Nephron (organoid): ENCODE measurements at regions not wholly inside any gene's neighbourhood (a gene's known extent, or its start where the extent isn't known, plus 50 kb on each side); places are given as distances from the start of the nearest gene placed in this dataset.
A peak's percentile ranks its signal among the peaks of the same experiment; 100 is the strongest.
"Not testable (repeated sequence)": the region's sequence is repeated elsewhere in the genome, so short reads cannot be mapped to it uniquely, and the experiment has no call there.

ENCODE experiments used
- H3K27ac Mint-ChIP-seq, 3 experiments: 2 replicates each; pipeline ENCODE4 v1.8.0; 2020; ENCODE audit warnings: mixed read lengths in 3 of 3, mild to moderate bottlenecking in 2 of 3, moderate library complexity in 1 of 3
- H3K27me3 Mint-ChIP-seq: 2 replicates; pipeline ENCODE4 v1.8.0; 2021; ENCODE audit warnings: low read depth, mild to moderate bottlenecking, moderate library complexity, mixed read lengths
- H3K36me3 Mint-ChIP-seq: 2 replicates; pipeline ENCODE4 v1.8.0; 2020; ENCODE audit warnings: low read depth, mixed read lengths
- H3K4me1 Mint-ChIP-seq: 2 replicates; pipeline ENCODE4 v1.8.0; 2020; ENCODE audit warnings: mixed read lengths
- H3K4me3 Mint-ChIP-seq, 3 experiments: 2 replicates each; pipeline ENCODE4 v1.8.0; 2020; ENCODE audit warnings: mild to moderate bottlenecking in 3 of 3, mixed read lengths in 3 of 3, moderate library complexity in 2 of 3
- H3K9me3 Mint-ChIP-seq: 2 replicates; pipeline ENCODE4 v1.8.0; 2020; ENCODE audit warnings: mixed read lengths
- CTCF ChIP-seq, 3 experiments: fragments of 200-600 bp; sonication (generic); IDR thresholded peaks; one replicate each; pipeline ENCODE4 v1.5.0; 2021; ENCODE audit warnings: antibody characterized with exemption in 3 of 3; ENCODE audit not compliant: unreplicated experiment in 3 of 3

GRCh38 chr20:40276301-40276700, 412.7 kb downstream of the MAFB start:
- Mint-ChIP-seq H3K27ac (peak overlapping the region; percentile 24 to 46 (median 44)), H3K36me3 (no peaks in the 10 kb centered on the region), H3K4me3 (no peak overlapping the region), H3K27me3 (peaks cover 18% of the 10 kb centered on the region), H3K4me1 (peaks cover 33% of the 10 kb centered on the region), H3K9me3 (no peaks in the 10 kb centered on the region)
- TF ChIP-seq CTCF (IDR thresholded peaks at IDR 0.05; ENCODE audit: unreplicated experiment in 3 of 3): no peak

GRCh38 chr20:40275738-40276137, 413.3 kb downstream of the MAFB start:
- TF ChIP-seq CTCF (IDR thresholded peaks at IDR 0.05; ENCODE audit: unreplicated experiment in 3 of 3): no peak
- Mint-ChIP-seq H3K27me3 (peaks cover 18% of the 10 kb centered on the region), H3K4me3 (no peak overlapping the region), H3K4me1 (peaks cover 33% of the 10 kb centered on the region), H3K27ac (peak overlapping the region; percentile 12 to 75 (median 72)), H3K9me3 (no peaks in the 10 kb centered on the region), H3K36me3 (no peaks in the 10 kb centered on the region)

DNA sequence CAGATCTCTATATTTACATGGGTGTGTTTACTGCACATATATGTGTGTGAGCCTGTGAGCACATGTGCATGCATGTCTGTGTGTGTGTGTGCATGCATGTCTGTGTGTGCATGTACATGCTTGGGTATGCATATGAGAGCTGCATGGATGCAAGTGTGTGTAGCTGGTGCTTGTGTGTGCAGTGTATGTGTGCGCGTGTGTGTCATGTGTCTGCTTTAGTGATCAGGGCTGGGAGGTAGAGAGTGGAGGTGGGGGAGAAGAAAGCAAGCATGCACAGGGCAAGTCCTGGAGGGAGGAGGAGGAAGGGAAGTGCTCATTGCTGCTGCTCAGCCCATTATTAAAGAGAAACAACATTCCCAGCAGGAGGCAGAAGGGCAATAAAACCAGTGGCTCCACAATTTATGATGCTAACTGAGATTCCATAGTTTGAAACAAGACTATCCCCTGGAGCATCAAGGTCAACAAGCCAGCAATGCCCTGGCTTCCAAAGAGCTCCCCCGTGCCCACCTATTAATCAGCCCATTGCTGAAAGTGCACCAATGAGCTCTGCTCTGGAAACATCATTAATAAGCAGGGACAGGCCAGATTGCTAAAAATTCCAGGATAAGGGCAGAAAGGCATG, 414.0 kb downstream of the MAFB start:
- no peaks in the 10 kb centered on the region for H3K36me3 Mint-ChIP-seq
- H3K4me1 Mint-ChIP-seq: peaks cover 28% of the 10 kb centered on the region
- no peaks in the 10 kb centered on the region for H3K9me3 Mint-ChIP-seq
- TF ChIP-seq CTCF (IDR thresholded peaks at IDR 0.05; ENCODE audit: unreplicated experiment in 3 of 3): no peak
- H3K4me3 Mint-ChIP-seq: peak overlapping the region; percentile 0 to 6 (median 1)
- peaks cover 18% of the 10 kb centered on the region for H3K27me3 Mint-ChIP-seq
- H3K27ac Mint-ChIP-seq: peak overlapping the region; percentile 7 to 75 (median 12)

- Mint-ChIP-seq H3K4me3 (peak overlapping the region in 1 of 3 experiments; percentile 0), H3K27me3 (peaks cover 43% of the 10 kb centered on the region)
- not testable (repeated sequence) for H3K4me1 Mint-ChIP-seq, H3K9me3 Mint-ChIP-seq, H3K27ac Mint-ChIP-seq, H3K36me3 Mint-ChIP-seq
These were observed 419.8 kb downstream of the MAFB start for GRCh38 chr20:40269274-40269673.

DNA sequence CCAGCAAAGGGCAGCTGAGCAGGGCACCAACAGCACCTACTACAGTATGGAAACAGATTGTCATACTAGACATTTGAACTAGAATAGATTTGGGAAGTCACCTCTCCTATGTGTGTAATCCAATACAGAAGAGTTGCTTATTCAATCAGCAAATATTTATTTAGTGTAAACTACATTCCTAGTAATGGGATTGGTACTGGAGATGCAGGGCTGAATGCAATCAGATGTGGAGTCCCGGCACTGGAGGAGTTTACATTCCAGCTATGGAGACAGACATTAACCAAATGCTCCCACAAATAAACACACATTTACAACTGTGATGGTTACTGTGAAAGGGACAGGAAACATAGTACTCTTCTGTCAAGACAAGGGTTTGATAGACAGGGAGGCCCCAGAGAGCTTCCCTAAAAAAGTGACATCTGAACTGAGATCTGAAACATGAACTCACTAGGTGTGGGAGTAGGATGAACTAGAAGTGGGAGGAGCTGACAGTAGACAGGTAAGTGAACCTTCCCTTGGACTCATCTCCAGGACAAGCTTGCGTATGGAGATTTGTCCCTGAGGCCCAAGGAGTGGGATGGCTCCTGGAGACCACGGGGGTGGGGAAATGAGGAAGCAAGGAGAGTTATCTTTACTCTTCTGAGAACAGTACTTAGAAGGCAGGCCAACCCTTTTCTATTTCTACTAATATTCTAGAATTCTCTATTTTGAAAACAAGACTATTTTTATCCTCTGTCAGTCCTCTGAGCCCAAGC, 420.5 kb downstream of the MAFB start:
- H3K9me3 Mint-ChIP-seq: no peaks in the 10 kb centered on the region
- no peaks in the 10 kb centered on the region for H3K36me3 Mint-ChIP-seq
- TF ChIP-seq CTCF (IDR thresholded peaks at IDR 0.05; ENCODE audit: unreplicated experiment in 3 of 3): no peak
- H3K4me3 Mint-ChIP-seq: peak overlapping the region in 1 of 3 experiments; percentile 8
- peak overlapping the region; percentile 11 to 29 (median 19) for H3K27ac Mint-ChIP-seq
- H3K27me3 Mint-ChIP-seq: peaks cover 43% of the 10 kb centered on the region
- peaks cover 5% of the 10 kb centered on the region for H3K4me1 Mint-ChIP-seq

DNA sequence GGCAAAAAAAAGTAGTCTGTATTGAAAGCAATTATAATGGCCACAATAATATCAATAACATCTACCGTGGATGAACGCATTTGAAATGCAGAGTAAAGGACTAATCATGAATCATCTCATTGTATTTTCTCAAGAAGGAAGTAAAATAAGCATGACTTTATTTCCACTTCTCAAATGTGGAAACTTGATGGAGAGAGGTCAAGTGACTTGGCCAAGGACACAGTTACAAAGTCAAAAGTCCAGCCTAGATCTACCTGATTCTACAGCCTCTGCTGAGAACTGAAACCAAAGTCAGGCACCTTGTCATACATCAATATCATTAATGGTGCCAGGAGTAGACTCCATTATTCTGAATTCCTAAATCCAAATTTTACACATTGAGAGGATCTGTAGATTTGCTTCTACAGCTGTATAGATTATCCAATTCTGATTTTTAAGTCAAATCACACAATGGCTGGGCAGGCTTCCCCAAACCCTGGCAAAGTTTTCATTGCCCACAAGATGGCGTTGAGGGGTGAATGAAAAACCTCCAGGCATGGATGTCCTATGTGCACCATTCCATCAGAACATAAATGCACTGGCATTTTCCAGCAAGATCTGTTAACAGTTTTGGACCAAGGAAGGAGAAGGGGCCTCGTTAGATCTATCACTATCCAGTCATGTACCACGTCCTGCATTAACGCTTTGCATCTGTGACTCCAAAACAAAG, 423.1 kb downstream of the MAFB start:
- Mint-ChIP-seq H3K27ac (no peak overlapping the region), H3K9me3 (no peaks in the 10 kb centered on the region), H3K4me1 (peaks cover 14% of the 10 kb centered on the region), H3K4me3 (no peak overlapping the region), H3K36me3 (no peaks in the 10 kb centered on the region), H3K27me3 (peaks cover 36% of the 10 kb centered on the region)
- TF ChIP-seq CTCF (IDR thresholded peaks at IDR 0.05; ENCODE audit: unreplicated experiment in 3 of 3): peak; percentile 25 to 31 (median 26)
